G401.6 (cell line): ENCODE measurements at regions not wholly inside any gene's neighbourhood (a gene's known extent, or its start where the extent isn't known, plus 50 kb on each side); places are given as distances from the start of the nearest gene placed in this dataset.

Experiments used
- FAIRE-seq: peaks from 2 replicates; lab custom pipeline; 2012; peaks lifted over from hg19 to GRCh38; lab: Jason Lieb, UNC

DNA sequence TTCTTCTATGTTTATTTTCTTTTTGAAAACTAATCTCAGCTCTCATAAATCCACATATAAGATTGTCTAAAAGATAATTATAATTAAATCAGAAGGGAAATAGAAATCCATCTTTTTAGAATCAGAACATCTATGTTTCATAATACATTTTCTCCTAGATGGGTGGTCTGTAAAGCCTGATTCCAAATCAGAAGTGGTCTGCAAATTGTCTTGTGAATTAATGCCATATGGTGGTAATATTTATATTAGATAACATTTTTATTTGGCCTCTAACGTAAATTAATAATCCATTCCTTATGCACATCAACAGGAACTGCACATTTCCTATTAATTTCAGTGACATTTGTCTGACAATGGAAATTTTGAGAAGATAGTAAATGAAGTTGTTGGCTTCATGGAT is 52.8 kb upstream of the TBC1D5 start:
- FAIRE-seq, result no peak

GRCh38 chr3:17793542-17794195 is 51.2 kb upstream of the TBC1D5 start:
- no peak for FAIRE-seq
